Naive B cell (primary cell): ENCODE measurements at regions not wholly inside any gene's neighbourhood (a gene's known extent, or its start where the extent isn't known, plus 50 kb on each side); places are given as distances from the start of the nearest gene placed in this dataset.

Source experiments
- ATAC-seq, 2 donors: fragments of 150-1000 bp; cut with Tn5 transposase; 2 replicates each; pipeline ENCODE4 v1.10.0; 2021; ENCODE audit warnings: low read depth in 2 of 2, mild to moderate bottlenecking in 2 of 2, moderate library complexity in 2 of 2
- DNase-seq: peaks from one replicate; pipeline ENCODE4 v3.0.0; 2022
- H3K27ac Mint-ChIP-seq, 6 donors: one replicate each; pipeline ENCODE4 v1.8.0; 2020 to 2022; ENCODE audit warnings: mild to moderate bottlenecking in 6 of 6, mixed read lengths in 6 of 6, moderate library complexity in 5 of 6, inconsistent platforms in 2 of 6
- H3K27me3 Mint-ChIP-seq, 3 donors: one replicate each; pipeline ENCODE4 v1.8.0; 2021 to 2022; ENCODE audit warnings: mixed read lengths in 3 of 3, mild to moderate bottlenecking in 1 of 3
- H3K36me3 Mint-ChIP-seq, 2 donors: one replicate each; pipeline ENCODE4 v1.8.0; 2020 to 2022; ENCODE audit warnings: mixed read lengths in 2 of 2, inconsistent platforms in 1 of 2, mild to moderate bottlenecking in 1 of 2
- H3K4me1 Mint-ChIP-seq, 3 donors: one replicate each; pipeline ENCODE4 v1.8.0; 2020 to 2022; ENCODE audit warnings: mixed read lengths in 3 of 3, inconsistent platforms in 1 of 3, mild to moderate bottlenecking in 1 of 3, moderate library complexity in 1 of 3
- H3K4me3 Mint-ChIP-seq, 8 donors: one replicate each; pipeline ENCODE4 v1.8.0; 2020 to 2022; ENCODE audit warnings: mild to moderate bottlenecking in 8 of 8, mixed read lengths in 8 of 8, moderate library complexity in 8 of 8, inconsistent platforms in 2 of 8
- H3K9me3 Mint-ChIP-seq, 7 donors: one replicate each; pipeline ENCODE4 v1.8.0; 2020 to 2022; ENCODE audit warnings: mixed read lengths in 7 of 7, mild to moderate bottlenecking in 5 of 7, inconsistent platforms in 2 of 7, moderate library complexity in 1 of 7

- H3K9me3 Mint-ChIP-seq: peaks cover 0 to 9% (median under 1%) of the 10 kb centered on the region in 7 donors
- H3K4me1 Mint-ChIP-seq: peaks cover 89 to 100% (median 100%) of the 10 kb centered on the region in 3 donors
- peak overlapping the region; percentile 99 to 100 (median 100) for H3K27ac Mint-ChIP-seq
- ATAC-seq (no peak), DNase-seq (no peak)
- H3K36me3 Mint-ChIP-seq: peaks cover 11 to 20% of the 10 kb centered on the region in 2 donors
- H3K4me3 Mint-ChIP-seq: peak overlapping the region in 7 of 8 donors; percentile 44 to 90 (median 82)
- no peaks in the 10 kb centered on the region for H3K27me3 Mint-ChIP-seq
Observed at GRCh38 chr11:59271811-59272327, 59.1 kb upstream of the MPEG1 start.

GRCh38 chr11:59271247-59271755, 58.6 kb upstream of the MPEG1 start:
- H3K27me3 Mint-ChIP-seq: no peaks in the 10 kb centered on the region
- peaks cover 11 to 14% of the 10 kb centered on the region in 2 donors for H3K36me3 Mint-ChIP-seq
- H3K9me3 Mint-ChIP-seq: peaks cover 0 to 3% (median 0%) of the 10 kb centered on the region in 7 donors
- no peak for DNase-seq
- peaks cover 86 to 99% (median 99%) of the 10 kb centered on the region in 3 donors for H3K4me1 Mint-ChIP-seq
- peak overlapping the region; percentile 99 to 100 (median 100) for H3K27ac Mint-ChIP-seq
- ATAC-seq: no peak
- peak overlapping the region; percentile 22 to 90 (median 78) for H3K4me3 Mint-ChIP-seq

- Mint-ChIP-seq H3K4me3 (peak overlapping the region in 7 of 8 donors; percentile 31 to 82 (median 65)), H3K9me3 (no peaks in the 10 kb centered on the region), H3K4me1 (peaks cover 78 to 99% (median 98%) of the 10 kb centered on the region in 3 donors), H3K36me3 (peaks cover 11 to 12% of the 10 kb centered on the region in 2 donors), H3K27ac (peak overlapping the region; percentile 87 to 100 (median 94)), H3K27me3 (no peaks in the 10 kb centered on the region)
- ATAC-seq: no peak
- DNase-seq: no peak
Observed at GRCh38 chr11:59267736-59268475, 55.2 kb upstream of the MPEG1 start.

- DNase-seq (peak; percentile 25), ATAC-seq (peak; percentile 14 to 34)
- Mint-ChIP-seq H3K9me3 (no peaks in the 10 kb centered on the region), H3K36me3 (peaks cover 11 to 12% of the 10 kb centered on the region in 2 donors), H3K27ac (peak overlapping the region; percentile 87 to 100 (median 94)), H3K4me1 (peaks cover 76 to 99% (median 98%) of the 10 kb centered on the region in 3 donors), H3K4me3 (peak overlapping the region in 7 of 8 donors; percentile 31 to 82 (median 67)), H3K27me3 (no peaks in the 10 kb centered on the region)
Observed at GRCh38 chr11:59267196-59267595, 54.5 kb upstream of the MPEG1 start.

- Mint-ChIP-seq H3K27me3 (no peaks in the 10 kb centered on the region), H3K27ac (peak overlapping the region in 5 of 6 donors; percentile 93 to 100 (median 96)), H3K4me1 (peaks cover 73 to 98% (median 96%) of the 10 kb centered on the region in 3 donors), H3K36me3 (peaks cover 11 to 12% of the 10 kb centered on the region in 2 donors), H3K4me3 (peak overlapping the region in 4 of 8 donors; percentile 31 to 77 (median 68)), H3K9me3 (no peaks in the 10 kb centered on the region)
- DNase-seq (no peak), ATAC-seq (no peak)
Observed at GRCh38 chr11:59266491-59266890, 53.8 kb upstream of the MPEG1 start.

- DNase-seq (no peak), ATAC-seq (no peak)
- Mint-ChIP-seq H3K4me1 (peaks cover 66 to 93% (median 92%) of the 10 kb centered on the region in 3 donors), H3K27me3 (no peaks in the 10 kb centered on the region), H3K27ac (peak overlapping the region; percentile 87 to 100 (median 90)), H3K36me3 (peaks cover 7 to 12% of the 10 kb centered on the region in 2 donors), H3K4me3 (peak overlapping the region in 1 of 8 donors; percentile 59), H3K9me3 (no peaks in the 10 kb centered on the region)
Observed at GRCh38 chr11:59265735-59266134, 53.0 kb upstream of the MPEG1 start.

- peak overlapping the region in 4 of 8 donors; percentile 41 to 72 (median 52) for H3K4me3 Mint-ChIP-seq
- H3K27ac Mint-ChIP-seq: peak overlapping the region; percentile 20 to 100 (median 46)
- peaks cover 3 to 6% of the 10 kb centered on the region in 2 donors for H3K36me3 Mint-ChIP-seq
- DNase-seq (no peak), ATAC-seq (peak; percentile 36 to 38)
- H3K9me3 Mint-ChIP-seq: no peaks in the 10 kb centered on the region
- H3K27me3 Mint-ChIP-seq: no peaks in the 10 kb centered on the region
- H3K4me1 Mint-ChIP-seq: peaks cover 60 to 90% (median 83%) of the 10 kb centered on the region in 3 donors
Observed at GRCh38 chr11:59264736-59265135, 52.0 kb upstream of the MPEG1 start.

- DNase-seq: peak; percentile 55
- H3K4me1 Mint-ChIP-seq: peaks cover 54 to 85% (median 74%) of the 10 kb centered on the region in 3 donors
Observed at GRCh38 chr11:59263225-59263894, 50.6 kb upstream of the MPEG1 start.

More at GRCh38 chr11:59263225-59263894, 50.6 kb upstream of the MPEG1 start:
- H3K27me3 Mint-ChIP-seq: no peaks in the 10 kb centered on the region
- H3K36me3 Mint-ChIP-seq: no peaks in the 10 kb centered on the region
- peak overlapping the region in 5 of 6 donors; percentile 44 to 100 (median 83) for H3K27ac Mint-ChIP-seq
- H3K4me3 Mint-ChIP-seq: peak overlapping the region in 4 of 8 donors; percentile 32 to 75 (median 64)
- peaks cover 0 to 2% (median 0%) of the 10 kb centered on the region in 7 donors for H3K9me3 Mint-ChIP-seq
- ATAC-seq: peak; percentile 65 to 80
